ENCODE measurements at regions not wholly inside any gene's neighbourhood (a gene's known extent, or its start where the extent isn't known, plus 50 kb on each side); places are given as distances from the start of the nearest gene placed in this dataset.

DNA sequence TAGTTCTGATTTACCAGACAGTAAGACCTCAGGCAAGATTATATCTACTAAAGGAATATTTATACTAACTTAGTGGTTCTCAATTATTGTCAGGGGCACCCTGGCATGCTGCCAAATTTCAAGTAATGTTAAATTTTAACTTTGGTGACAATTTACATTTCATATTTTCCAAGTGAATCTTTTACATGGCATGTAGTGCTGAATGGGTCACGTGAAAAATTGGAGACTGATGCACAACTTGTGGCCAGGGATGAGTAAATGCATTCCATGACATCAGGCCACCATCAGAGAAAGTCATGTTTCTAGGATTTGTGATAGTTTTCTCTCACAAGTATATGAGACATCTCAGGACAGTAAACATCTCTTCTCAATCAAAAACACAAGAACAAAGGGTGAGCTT is 202.6 kb upstream of the SOX21 start:
- H3K4me3 ChIP-seq (ENCODE audit: low read depth, low read length): no peak overlapping the region
- DNase-seq (ENCODE audit: low read depth): no peak
- TF ChIP-seq, protein P1, sequence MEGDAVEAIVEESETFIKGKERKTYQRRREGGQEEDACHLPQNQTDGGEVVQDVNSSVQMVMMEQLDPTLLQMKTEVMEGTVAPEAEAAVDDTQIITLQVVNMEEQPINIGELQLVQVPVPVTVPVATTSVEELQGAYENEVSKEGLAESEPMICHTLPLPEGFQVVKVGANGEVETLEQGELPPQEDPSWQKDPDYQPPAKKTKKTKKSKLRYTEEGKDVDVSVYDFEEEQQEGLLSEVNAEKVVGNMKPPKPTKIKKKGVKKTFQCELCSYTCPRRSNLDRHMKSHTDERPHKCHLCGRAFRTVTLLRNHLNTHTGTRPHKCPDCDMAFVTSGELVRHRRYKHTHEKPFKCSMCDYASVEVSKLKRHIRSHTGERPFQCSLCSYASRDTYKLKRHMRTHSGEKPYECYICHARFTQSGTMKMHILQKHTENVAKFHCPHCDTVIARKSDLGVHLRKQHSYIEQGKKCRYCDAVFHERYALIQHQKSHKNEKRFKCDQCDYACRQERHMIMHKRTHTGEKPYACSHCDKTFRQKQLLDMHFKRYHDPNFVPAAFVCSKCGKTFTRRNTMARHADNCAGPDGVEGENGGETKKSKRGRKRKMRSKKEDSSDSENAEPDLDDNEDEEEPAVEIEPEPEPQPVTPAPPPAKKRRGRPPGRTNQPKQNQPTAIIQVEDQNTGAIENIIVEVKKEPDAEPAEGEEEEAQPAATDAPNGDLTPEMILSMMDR (IDR thresholded peaks at IDR 0.05; ENCODE audit: low read depth, low read length): no peak
- TF ChIP-seq, protein P2, sequence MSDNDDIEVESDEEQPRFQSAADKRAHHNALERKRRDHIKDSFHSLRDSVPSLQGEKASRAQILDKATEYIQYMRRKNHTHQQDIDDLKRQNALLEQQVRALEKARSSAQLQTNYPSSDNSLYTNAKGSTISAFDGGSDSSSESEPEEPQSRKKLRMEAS (IDR thresholded peaks at IDR 0.05; ENCODE audit: low read depth, low read length): no peak
- TF ChIP-seq POLR2A (IDR thresholded peaks at IDR 0.05; ENCODE audit: extremely low read depth, insufficient read length) (no peak), MYC (IDR thresholded peaks at IDR 0.05; ENCODE audit: low read depth, low read length) (no peak)

DNA sequence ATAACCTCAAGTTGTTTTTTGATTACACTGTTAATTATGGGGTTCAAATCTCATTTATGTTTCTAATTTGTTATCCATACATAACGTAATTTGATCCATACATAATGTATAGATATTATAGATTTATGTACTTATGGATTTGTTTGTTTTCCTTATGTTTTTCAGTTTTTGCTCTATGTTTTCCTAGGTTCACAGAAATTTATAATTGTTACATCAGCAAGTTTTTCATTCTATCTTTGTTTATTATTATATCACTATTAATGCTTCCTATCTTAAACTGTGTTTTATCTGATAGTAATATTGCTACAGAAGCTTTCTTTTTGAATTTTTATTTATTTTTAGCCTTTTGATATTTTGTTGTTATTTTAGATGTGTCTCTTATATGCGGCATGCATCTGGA is 194.3 kb upstream of the SOX21 start:
- TF ChIP-seq, protein P1 (IDR thresholded peaks at IDR 0.05; ENCODE audit: low read depth, low read length): no peak
- no peak for DNase-seq (ENCODE audit: low read depth)
- no peak overlapping the region for H3K4me3 ChIP-seq (ENCODE audit: low read depth, low read length)

DNA sequence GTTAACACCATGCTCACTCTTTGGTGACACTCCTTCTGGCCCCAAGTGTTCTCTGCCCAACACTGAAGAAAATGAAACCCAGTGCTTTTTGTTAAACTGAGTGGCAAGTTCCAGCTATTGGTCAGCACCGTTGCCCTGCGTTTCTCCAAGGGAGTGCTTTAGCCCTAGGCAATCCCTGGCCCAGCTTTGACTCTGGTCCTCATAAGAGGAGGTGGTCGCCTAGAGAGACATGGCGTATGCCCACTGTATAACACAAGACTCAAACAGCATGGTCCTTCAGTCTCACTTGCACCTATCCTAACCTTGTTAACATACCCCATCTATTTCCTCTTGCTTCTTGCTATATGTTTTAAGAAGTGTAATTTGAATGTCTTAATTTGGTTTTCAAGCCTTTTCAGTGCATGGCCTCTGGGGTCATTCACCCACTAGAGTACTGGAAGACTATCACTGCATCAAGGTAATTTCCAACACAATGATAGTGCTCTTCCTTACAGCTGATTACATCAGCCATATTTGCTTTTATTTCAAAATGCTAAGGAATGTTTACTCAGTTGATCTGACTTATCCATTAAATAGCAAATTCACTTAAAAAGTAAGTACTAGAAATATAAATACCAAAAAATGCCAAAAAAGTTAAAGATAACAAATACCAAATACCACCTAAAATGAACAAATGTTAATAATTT is 190.5 kb upstream of the SOX21 start:
- TF ChIP-seq, protein P1 (IDR thresholded peaks at IDR 0.05; ENCODE audit: low read depth, low read length): no peak
- no peak for DNase-seq (ENCODE audit: low read depth)
- no peak overlapping the region for H3K4me3 ChIP-seq (ENCODE audit: low read depth, low read length)

DNA sequence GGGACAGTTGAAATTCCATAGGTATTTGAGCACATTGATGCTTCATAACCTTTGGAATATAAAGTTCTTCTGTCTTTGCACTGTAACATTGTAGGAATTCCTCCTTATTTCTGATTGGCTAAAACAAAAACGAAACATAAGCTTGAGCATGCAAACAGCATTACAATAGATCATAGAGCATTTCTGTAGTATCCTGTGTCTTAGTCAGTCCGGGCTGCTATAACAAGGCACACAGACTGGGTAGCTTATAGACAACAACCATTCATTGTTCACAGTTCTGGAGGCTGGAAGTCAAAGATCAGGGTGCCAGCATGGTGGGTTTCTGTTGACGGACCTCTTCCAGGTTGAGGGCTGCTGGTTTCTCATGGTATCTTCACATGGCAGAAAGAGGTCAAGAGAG is 188.7 kb upstream of the SOX21 start:
- TF ChIP-seq POLR2A (IDR thresholded peaks at IDR 0.05; ENCODE audit: extremely low read depth, insufficient read length): no peak
- TF ChIP-seq, protein P1 (IDR thresholded peaks at IDR 0.05; ENCODE audit: low read depth, low read length): no peak
- no peak overlapping the region for H3K4me3 ChIP-seq (ENCODE audit: low read depth, low read length)
- DNase-seq (ENCODE audit: low read depth): no peak

DNA sequence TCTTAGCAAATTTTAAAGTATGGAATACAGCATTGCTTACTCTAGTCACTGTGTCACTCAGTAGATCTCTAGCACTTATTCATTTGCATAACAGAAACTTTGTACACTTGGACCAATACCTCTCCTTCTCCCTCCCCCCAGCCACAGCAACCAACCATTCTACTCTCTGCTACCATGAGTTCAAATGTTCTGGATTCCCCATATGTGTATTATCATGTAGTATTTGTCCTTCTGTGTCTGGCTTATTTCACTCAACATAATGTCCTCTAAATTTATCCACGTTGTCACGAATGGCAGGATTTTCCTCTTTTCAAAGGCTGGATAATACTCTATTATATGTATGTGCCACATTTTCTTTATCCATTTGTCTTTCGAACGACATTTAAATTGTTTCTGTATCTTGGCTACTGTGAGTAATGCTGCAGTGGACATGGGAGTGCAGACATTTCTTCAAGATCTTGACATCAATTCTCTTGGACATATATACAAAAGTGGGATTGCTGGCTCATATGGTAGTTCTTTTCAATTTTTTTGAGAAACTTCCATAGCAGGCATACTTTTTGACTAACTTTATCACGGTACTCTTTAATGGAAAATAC is 184.5 kb upstream of the SOX21 start:
- no peak overlapping the region for H3K4me3 ChIP-seq (ENCODE audit: low read depth, low read length)
- DNase-seq (ENCODE audit: low read depth): no peak
- TF ChIP-seq POLR2A (IDR thresholded peaks at IDR 0.05; ENCODE audit: extremely low read depth, insufficient read length): no peak
- no peak for TF ChIP-seq MYC (IDR thresholded peaks at IDR 0.05; ENCODE audit: low read depth, low read length)
- TF ChIP-seq, protein P1 (IDR thresholded peaks at IDR 0.05; ENCODE audit: low read depth, low read length): no peak
- TF ChIP-seq, protein P2 (IDR thresholded peaks at IDR 0.05; ENCODE audit: low read depth, low read length): no peak

DNA sequence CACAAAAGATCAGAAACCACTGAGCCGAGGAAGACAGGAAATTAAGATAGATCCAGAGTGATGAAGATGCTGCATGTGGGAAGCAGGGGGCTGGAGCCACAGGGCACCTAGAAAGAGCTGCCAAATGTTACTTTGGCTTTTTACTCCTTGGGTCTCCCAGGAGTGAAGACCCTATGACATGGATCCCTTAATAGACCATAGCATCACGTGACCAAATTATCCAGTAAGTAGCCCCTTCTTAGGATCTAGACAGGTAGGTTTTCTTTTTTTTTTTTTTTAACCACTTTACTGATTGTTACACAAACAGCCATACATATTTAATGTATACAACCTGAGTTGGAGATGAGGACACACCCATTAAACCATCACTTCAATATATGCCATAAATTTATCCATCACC is 183.9 kb upstream of the SOX21 start:
- DNase-seq (ENCODE audit: low read depth): no peak
- TF ChIP-seq, protein P2 (IDR thresholded peaks at IDR 0.05; ENCODE audit: low read depth, low read length): no peak
- TF ChIP-seq POLR2A (IDR thresholded peaks at IDR 0.05; ENCODE audit: extremely low read depth, insufficient read length): no peak
- TF ChIP-seq MYC (IDR thresholded peaks at IDR 0.05; ENCODE audit: low read depth, low read length): no peak
- TF ChIP-seq, protein P1 (IDR thresholded peaks at IDR 0.05; ENCODE audit: low read depth, low read length): no peak
- H3K4me3 ChIP-seq (ENCODE audit: low read depth, low read length): no peak overlapping the region
